Omental fat pad (tissue), 3 donors: ENCODE measurements at regions not wholly inside any gene's neighbourhood (a gene's known extent, or its start where the extent isn't known, plus 50 kb on each side); places are given as distances from the start of the nearest gene placed in this dataset.

Source experiments
- ATAC-seq: fragments of 150-250 bp; one replicate; pipeline ENCODE4 v1.9.1; 2016; ENCODE audit warnings: mild to moderate bottlenecking, moderate library complexity; ENCODE audit not compliant: low FRiP score
- DNase-seq: peaks from one replicate; pipeline ENCODE4 v3.0.0-alpha.2; 2019; ENCODE audit warnings: low spot score
- CTCF ChIP-seq, 3 donors: fragments of 450-650 bp; IDR thresholded peaks; one replicate each; pipeline ENCODE4 v1.5.1; 2016 to 2017; ENCODE audit warnings: antibody characterized with exemption in 3 of 3, mild to moderate bottlenecking in 3 of 3, moderate library complexity in 2 of 3

DNA sequence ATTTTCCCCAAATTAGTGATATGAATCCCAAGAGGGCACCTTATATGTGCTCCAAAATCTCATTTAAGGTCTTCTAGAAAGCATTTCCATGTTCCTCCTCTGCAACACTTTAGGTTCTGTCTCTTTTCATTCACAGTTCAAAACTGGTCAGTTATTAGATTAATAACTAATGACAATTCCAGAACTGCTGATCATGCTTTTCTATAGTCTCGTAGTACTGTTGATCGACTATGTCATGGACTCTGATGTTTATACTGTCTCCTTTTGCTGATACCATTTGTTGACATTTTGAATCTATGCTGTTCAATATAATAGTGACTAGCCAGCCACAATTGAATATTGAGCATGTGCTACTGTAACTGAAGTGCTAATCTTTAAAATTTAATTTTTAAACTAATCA lies 728.3 kb downstream of the LRFN5 start:
- DNase-seq: no peak
- ATAC-seq: no peak
- no peak for TF ChIP-seq CTCF (IDR thresholded peaks at IDR 0.05)

DNA sequence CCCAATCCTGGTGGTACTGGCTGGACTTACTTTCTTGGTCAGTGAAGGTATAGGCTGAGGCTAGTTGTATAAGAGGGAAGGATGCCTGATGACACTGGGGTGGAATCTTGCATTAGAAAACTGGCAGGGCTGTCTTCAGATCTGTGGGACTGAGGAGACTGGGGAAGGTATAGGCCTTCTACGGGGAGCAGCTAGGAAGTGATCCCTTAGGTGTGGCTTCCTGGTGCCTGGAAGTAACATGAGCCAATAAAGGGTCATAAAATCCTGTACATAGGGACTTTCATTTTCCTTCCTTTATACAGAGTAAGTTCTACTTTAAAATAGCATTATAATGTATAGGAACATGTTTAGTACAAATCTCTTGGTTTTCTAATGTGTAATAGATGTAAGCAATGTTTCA lies 716.8 kb downstream of the LRFN5 start:
- no peak for DNase-seq
- TF ChIP-seq CTCF (IDR thresholded peaks at IDR 0.05): no peak
- ATAC-seq: no peak

DNA sequence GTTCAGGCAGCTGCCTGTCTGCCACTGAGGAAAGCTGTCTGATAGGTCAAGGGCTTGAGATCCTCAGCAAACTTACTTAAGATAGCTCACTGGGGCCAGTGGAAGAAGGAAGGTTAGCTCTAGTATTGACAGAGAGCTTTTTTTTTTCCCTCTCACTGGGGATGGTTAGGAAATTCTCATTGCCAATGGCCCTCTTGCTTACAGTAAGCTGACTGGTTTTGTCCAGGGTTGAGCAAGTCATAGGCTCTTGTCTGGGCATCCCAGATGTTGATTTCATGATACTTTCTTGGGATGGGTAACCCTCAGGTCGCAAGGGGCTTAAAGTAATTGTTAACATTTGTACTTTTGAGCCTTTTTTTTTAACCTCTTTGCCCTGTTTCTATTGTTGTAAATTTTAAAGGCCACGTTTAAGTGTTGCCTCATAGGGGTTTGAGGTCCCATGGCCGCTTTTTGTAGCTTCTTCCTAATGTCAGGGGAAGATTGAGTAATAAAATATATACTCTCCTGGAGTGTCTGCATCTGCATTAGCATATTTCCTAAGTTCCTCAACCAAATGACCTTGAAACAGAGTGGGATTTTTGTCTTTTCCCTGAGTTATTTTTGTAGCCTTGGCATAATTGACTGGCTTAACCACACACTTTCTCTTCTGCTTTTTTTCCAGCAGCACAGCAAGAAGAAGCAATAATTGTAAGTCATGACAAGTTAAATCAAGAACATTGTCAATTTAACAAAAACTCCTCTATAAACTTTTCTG lies 716.0 kb downstream of the LRFN5 start:
- TF ChIP-seq CTCF (IDR thresholded peaks at IDR 0.05): no peak
- DNase-seq: no peak
- ATAC-seq: no peak

GRCh38 chr14:42319996-42320395 lies 713.3 kb downstream of the LRFN5 start:
- ATAC-seq (no peak), DNase-seq (no peak)
- TF ChIP-seq CTCF (IDR thresholded peaks at IDR 0.05): no peak

DNA sequence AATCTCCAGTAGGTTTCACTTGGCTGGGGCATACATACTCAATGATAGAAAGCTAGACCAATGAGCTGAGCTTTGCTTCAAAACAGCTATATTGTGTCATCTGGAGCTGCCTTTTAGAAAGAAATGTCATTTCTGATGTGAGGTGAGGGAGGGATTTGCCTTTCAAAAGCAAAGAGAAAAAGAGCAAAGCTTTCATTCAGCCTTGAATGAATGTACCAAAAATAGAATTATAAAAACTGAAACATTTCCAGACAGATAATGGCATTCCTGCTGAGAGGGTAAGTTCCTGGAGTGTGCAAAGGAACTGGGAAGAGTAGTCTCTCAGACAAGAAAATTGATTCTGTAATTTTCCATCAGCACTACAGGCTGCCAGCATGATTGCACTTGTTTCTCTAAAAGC lies 710.0 kb downstream of the LRFN5 start:
- DNase-seq (no peak), ATAC-seq (no peak)
- no peak for TF ChIP-seq CTCF (IDR thresholded peaks at IDR 0.05)

DNA sequence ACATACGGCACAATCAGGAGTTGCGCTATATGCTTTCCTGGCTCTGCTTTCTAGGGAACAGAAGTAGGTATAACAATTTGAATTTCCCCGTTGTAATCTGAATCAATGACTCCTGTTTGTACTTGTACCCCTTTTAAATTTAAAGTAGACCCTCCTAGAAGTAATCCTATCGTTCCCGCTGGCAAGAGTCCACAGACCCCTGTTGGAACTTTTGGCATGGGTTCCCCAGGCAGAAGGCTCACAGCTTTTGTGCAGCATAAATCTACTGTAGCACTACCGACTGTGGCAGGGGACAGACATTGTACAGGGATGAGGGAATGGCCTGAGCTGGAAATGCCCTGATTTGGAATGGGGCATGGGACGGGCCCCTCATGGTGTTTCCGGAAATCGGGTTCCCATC lies 705.2 kb downstream of the LRFN5 start:
- DNase-seq: no peak
- TF ChIP-seq CTCF (IDR thresholded peaks at IDR 0.05): no peak
- ATAC-seq: no peak

DNA sequence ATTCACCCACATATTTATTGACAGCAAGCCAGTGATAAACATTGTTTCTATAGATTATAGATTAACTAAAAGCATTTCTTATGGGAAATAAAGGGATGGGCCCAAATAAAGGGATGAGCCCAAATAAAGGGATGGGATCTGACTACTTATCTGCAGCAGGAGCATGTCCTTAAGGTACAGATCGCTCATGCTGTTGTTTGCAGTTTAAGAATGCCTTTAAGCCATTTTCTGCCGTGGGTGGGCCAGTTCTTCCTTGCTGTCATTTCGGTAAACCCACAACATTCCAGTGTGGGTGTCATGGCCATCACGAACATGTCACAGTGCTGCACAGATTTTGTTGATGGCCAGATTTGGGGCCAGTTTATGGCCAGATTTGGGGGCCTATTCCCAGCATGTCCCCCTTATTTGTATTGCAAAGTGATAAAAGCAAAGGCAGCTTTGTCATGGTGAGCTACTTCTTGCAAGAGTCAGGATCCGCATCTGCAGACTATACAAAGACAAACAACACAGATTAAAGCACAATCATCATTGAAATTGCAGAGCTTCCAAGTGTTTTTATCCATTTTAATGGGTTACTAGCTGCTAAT lies 700.7 kb downstream of the LRFN5 start:
- no peak for DNase-seq
- no peak for ATAC-seq
- no peak for TF ChIP-seq CTCF (IDR thresholded peaks at IDR 0.05)
